22Rv1 (cell line): ENCODE measurements at regions not wholly inside any gene's neighbourhood (a gene's known extent, or its start where the extent isn't known, plus 50 kb on each side); places are given as distances from the start of the nearest gene placed in this dataset.

Experiments
- H3K27ac ChIP-seq: fragments of 450-650 bp; 2 replicates; pipeline ENCODE4 v1.5.1; 2017
- CTCF ChIP-seq: fragments of 450-650 bp; IDR thresholded peaks from 2 replicates; pipeline ENCODE4 v1.5.1; 2017; ENCODE audit warnings: mild to moderate bottlenecking
- ZFX ChIP-seq: fragments of 450-650 bp; IDR thresholded peaks from 2 replicates; pipeline ENCODE4 v1.6.1; 2017; ENCODE audit warnings: antibody characterized with exemption, borderline replicate concordance

DNA sequence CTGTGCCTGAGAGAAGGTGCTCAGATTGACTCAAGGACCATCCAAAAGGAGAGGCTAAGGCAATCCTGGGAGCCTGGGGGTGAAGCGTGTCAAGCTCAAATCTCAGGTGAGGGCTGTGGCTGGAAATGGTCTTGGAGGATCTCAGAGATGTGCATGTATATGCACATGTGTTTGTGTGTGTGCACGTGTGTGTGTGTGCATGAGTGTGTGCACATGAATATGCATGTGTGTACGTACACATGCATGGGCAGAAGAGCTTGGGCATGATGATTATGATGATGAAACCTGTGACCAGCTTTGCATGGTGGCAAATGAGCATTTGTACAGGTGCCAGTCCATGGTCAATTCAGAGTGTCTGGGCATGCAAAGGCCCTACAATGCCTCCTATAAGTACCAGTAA is 326.6 kb downstream of the CXCL12 start:
- no peak overlapping the region for H3K27ac ChIP-seq
- TF ChIP-seq CTCF (no peak), ZFX (no peak)

GRCh38 chr10:44056967-44057805 is 327.7 kb downstream of the CXCL12 start:
- no peak for TF ChIP-seq CTCF
- TF ChIP-seq ZFX, result no peak

DNA sequence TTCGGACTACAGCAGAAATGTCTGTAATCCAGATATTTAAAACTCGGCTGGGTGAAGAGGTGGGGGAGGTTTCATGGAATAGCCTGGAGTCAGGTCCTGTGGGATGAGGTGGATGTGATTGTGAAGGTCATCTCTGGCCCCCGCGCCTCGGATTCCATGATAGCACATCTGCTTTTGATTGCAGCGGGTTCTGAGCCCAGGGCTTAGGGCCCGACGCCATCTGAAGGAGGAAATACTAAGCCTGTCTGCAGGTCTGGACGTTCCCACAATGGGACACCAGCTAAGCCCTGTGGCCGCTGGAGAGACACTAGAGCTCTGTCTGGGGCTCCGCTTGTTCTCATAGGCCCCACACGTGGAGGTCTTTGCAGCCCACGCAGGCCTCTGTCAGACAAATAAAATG is 328.7 kb downstream of the CXCL12 start:
- no peak for TF ChIP-seq CTCF
- TF ChIP-seq ZFX, result no peak
- no peak overlapping the region for H3K27ac ChIP-seq

More at GRCh38 chr10:44056967-44057805, 327.7 kb downstream of the CXCL12 start:
- no peak overlapping the region for H3K27ac ChIP-seq

DNA sequence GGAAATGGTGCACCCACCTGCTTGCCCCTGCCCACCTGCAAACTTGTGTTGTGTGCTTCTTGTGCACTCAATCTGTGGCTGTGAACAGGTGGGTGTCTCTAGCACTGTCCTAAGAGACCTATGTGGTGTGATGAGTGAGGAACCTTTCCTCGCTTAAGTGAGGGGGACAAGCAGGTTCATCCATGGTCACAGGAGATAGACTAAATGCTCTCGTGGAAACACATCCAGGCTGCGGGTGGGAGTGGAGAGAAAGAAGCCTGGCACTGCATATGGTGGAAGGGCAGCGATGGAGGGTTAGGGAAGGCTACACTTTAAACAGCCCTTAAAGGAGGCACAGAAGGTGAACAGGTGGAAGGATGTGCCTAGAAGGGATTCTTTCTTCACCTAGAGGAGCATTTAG is 330.9 kb downstream of the CXCL12 start:
- H3K27ac ChIP-seq, result no peak overlapping the region
- TF ChIP-seq ZFX, result no peak
- TF ChIP-seq CTCF, result no peak

- H3K27ac ChIP-seq, result no peak overlapping the region
- TF ChIP-seq CTCF (no peak), ZFX (no peak)
Measured at GRCh38 chr10:44053391-44053790, 331.5 kb downstream of the CXCL12 start.

DNA sequence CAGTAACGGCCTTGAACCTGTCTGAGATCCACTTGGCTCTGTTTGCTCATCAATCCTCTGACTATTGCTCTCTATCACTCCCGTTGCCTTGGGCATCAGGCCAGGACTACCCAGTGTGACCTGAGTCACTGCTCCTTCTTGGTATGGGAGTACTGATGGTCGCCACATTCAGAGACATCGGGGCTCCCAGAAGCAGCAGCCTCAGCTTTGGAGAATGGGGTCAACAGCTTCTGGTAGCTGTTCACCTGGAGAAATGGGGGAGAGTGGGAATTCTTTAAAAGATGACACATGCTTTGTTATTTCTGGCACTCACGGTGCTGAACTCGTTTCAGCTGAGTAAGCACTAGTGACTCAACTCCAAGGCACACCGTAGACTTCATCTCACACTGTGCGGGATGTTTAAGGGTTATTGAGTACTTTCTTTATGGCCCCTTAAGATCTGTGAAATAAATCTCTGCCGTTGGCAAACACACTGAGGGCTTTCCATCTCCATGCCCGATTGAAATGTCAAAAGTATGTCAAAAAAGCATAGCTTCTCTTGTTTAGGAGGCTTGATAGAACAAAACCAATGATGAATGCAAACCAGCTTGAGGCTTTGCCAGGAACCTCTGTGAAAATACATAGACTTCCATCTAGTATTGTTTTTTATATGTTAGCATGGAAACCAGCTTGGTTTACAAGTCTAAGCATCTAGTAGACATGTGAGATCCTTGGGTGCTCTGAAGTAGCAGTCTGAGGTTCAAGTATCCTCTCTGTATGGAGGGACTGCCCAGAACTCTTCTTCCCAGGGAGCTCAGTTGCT is 333.1 kb downstream of the CXCL12 start:
- TF ChIP-seq ZFX (no peak), CTCF (no peak)
- no peak overlapping the region for H3K27ac ChIP-seq

- TF ChIP-seq ZFX (no peak), CTCF (no peak)
- no peak overlapping the region for H3K27ac ChIP-seq
Measured at GRCh38 chr10:44051091-44051490, 333.8 kb downstream of the CXCL12 start.
